ENCODE measurements at regions not wholly inside any gene's neighbourhood (a gene's known extent, or its start where the extent isn't known, plus 50 kb on each side); places are given as distances from the start of the nearest gene placed in this dataset.

DNA sequence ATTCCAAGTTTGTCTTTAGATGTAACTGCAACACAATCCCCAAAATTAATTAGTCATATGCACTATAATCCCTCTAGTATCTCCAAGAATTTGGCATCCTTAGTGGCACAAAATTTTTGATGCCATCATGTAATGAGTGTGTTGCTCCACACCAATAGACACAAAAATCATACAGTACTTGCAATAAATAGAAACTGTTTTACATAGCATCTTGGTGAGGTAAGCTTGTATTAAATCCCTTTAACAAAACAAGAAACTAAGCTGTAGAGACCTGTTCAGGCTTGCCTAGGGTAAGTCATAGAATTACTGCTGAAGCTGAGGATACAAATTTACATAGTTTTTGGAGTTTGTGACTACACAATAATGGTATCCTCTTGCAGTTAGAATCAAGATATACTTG, 64.5 kb upstream of the PRSS12 start:
- TF ChIP-seq, protein P1, sequence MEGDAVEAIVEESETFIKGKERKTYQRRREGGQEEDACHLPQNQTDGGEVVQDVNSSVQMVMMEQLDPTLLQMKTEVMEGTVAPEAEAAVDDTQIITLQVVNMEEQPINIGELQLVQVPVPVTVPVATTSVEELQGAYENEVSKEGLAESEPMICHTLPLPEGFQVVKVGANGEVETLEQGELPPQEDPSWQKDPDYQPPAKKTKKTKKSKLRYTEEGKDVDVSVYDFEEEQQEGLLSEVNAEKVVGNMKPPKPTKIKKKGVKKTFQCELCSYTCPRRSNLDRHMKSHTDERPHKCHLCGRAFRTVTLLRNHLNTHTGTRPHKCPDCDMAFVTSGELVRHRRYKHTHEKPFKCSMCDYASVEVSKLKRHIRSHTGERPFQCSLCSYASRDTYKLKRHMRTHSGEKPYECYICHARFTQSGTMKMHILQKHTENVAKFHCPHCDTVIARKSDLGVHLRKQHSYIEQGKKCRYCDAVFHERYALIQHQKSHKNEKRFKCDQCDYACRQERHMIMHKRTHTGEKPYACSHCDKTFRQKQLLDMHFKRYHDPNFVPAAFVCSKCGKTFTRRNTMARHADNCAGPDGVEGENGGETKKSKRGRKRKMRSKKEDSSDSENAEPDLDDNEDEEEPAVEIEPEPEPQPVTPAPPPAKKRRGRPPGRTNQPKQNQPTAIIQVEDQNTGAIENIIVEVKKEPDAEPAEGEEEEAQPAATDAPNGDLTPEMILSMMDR (IDR thresholded peaks at IDR 0.05; ENCODE audit: low read length), result no peak
- TF ChIP-seq EZH2 (optimal IDR thresholded peaks at IDR 0.05; ENCODE audit: low read depth, low read length), result no peak
